H9 (cell line): ENCODE measurements at regions not wholly inside any gene's neighbourhood (a gene's known extent, or its start where the extent isn't known, plus 50 kb on each side); places are given as distances from the start of the nearest gene placed in this dataset.

Experiments used
- DNase-seq: peaks from one replicate; pipeline ENCODE4 v3.0.0-alpha.2; 2017
- H2AFZ ChIP-seq: one replicate; pipeline ENCODE4 v1.6.1; 2013; ENCODE audit warnings: mild to moderate bottlenecking, low read length, control low read depth, moderate library complexity
- H2AK5ac ChIP-seq: 2 replicates; pipeline ENCODE4 v1.6.1; 2013; ENCODE audit warnings: low read length, control low read depth, mixed read lengths; ENCODE audit not compliant: insufficient read length
- H2BK120ac ChIP-seq: one replicate; pipeline ENCODE4 v1.6.1; 2013; ENCODE audit warnings: low read depth, mild to moderate bottlenecking, low read length, control low read depth, inconsistent platforms; ENCODE audit not compliant: poor library complexity, severe bottlenecking
- H2BK12ac ChIP-seq: 2 replicates; pipeline ENCODE4 v1.6.1; 2013; ENCODE audit warnings: low read length, control low read depth, mixed read lengths, low read depth; ENCODE audit not compliant: insufficient read length
- H2BK15ac ChIP-seq: 2 replicates; pipeline ENCODE4 v1.6.1; 2013; ENCODE audit warnings: low read depth, low read length, control low read depth
- H2BK20ac ChIP-seq: one replicate; pipeline ENCODE4 v1.6.1; 2013; ENCODE audit warnings: low read depth, mild to moderate bottlenecking, low read length, control low read depth, inconsistent platforms; ENCODE audit not compliant: poor library complexity, severe bottlenecking
- H2BK5ac ChIP-seq: 2 replicates; pipeline ENCODE4 v1.6.1; 2013; ENCODE audit warnings: low read length, control low read depth, mixed read lengths; ENCODE audit not compliant: insufficient read length
- H3K14ac ChIP-seq: 2 replicates; pipeline ENCODE4 v1.6.1; 2013; ENCODE audit warnings: low read length, control low read depth; ENCODE audit not compliant: insufficient read depth
- H3K18ac ChIP-seq: 2 replicates; pipeline ENCODE4 v1.6.1; 2013; ENCODE audit warnings: low read depth, mild to moderate bottlenecking, mixed read lengths, low read length, control low read depth; ENCODE audit not compliant: insufficient read length
- H3K23ac ChIP-seq: 2 replicates; pipeline ENCODE4 v1.6.1; 2013; ENCODE audit warnings: low read length, control low read depth, mixed read lengths, low read depth; ENCODE audit not compliant: insufficient read length
- H3K23me2 ChIP-seq: 2 replicates; pipeline ENCODE4 v1.6.1; 2013; ENCODE audit warnings: low read depth, mild to moderate bottlenecking, mixed read lengths, low read length, control low read depth; ENCODE audit not compliant: insufficient read length, poor library complexity, severe bottlenecking
- H3K27ac ChIP-seq: 2 replicates; pipeline ENCODE4 v1.5.1; 2013; ENCODE audit warnings: low read length, control low read depth, mixed read lengths, low read depth; ENCODE audit not compliant: insufficient read length
- H3K27me3 ChIP-seq: 2 replicates; pipeline ENCODE4 v1.6.1; 2013; ENCODE audit warnings: low read length, control low read depth, inconsistent platforms; ENCODE audit not compliant: insufficient read depth
- H3K4ac ChIP-seq: 2 replicates; pipeline ENCODE4 v1.6.1; 2013; ENCODE audit warnings: low read depth, mild to moderate bottlenecking, control low read depth, inconsistent platforms, low read length, moderate library complexity
- H3K4me1 ChIP-seq: 2 replicates; pipeline ENCODE4 v1.6.1; 2013; ENCODE audit warnings: low read length, control low read depth, inconsistent platforms; ENCODE audit not compliant: insufficient read depth
- H3K4me2 ChIP-seq: 2 replicates; pipeline ENCODE4 v1.6.1; 2013; ENCODE audit warnings: low read length, control low read depth, mixed read lengths; ENCODE audit not compliant: insufficient read length, insufficient read depth
- H3K56ac ChIP-seq: 2 replicates; pipeline ENCODE4 v1.6.1; 2013; ENCODE audit warnings: low read depth, mild to moderate bottlenecking, mixed read lengths, low read length, control low read depth; ENCODE audit not compliant: insufficient read length
- H3K79me1 ChIP-seq: 2 replicates; pipeline ENCODE4 v1.6.1; 2013; ENCODE audit warnings: low read depth, mild to moderate bottlenecking, moderate library complexity, low read length, control low read depth, inconsistent platforms; ENCODE audit not compliant: insufficient read depth, poor library complexity, severe bottlenecking
- H3K79me2 ChIP-seq: 2 replicates; pipeline ENCODE4 v1.6.1; 2013; ENCODE audit warnings: low read length, control low read depth, inconsistent platforms; ENCODE audit not compliant: insufficient read depth
- H3K9ac ChIP-seq: 2 replicates; pipeline ENCODE4 v1.6.1; 2013; ENCODE audit warnings: low read length, control low read depth, mixed read lengths; ENCODE audit not compliant: insufficient read length; ENCODE audit errors: extremely low read depth
- H3K9me3 ChIP-seq: one replicate; pipeline ENCODE4 v1.6.1; 2013; ENCODE audit warnings: low read depth, low read length, inconsistent platforms; ENCODE audit not compliant: control insufficient read depth
- H3T11ph ChIP-seq: one replicate; pipeline ENCODE4 v1.6.1; 2013; ENCODE audit warnings: mild to moderate bottlenecking, low read length, control low read depth, inconsistent platforms
- H4K20me1 ChIP-seq: one replicate; pipeline ENCODE4 v1.6.1; 2013; ENCODE audit not compliant: control insufficient read depth, insufficient read length, insufficient read depth
- H4K5ac ChIP-seq: 2 replicates; pipeline ENCODE4 v1.6.1; 2013; ENCODE audit warnings: low read depth, mild to moderate bottlenecking, mixed read lengths, low read length, control low read depth; ENCODE audit not compliant: insufficient read length
- H4K8ac ChIP-seq: replicated peaks from 2 replicates; pipeline ENCODE4 v1.6.1; 2013; ENCODE audit warnings: low read length, control low read depth, mixed read lengths, low read depth; ENCODE audit not compliant: insufficient read length
- H4K91ac ChIP-seq: 2 replicates; pipeline ENCODE4 v1.6.1; 2013; ENCODE audit warnings: low read depth, mild to moderate bottlenecking, moderate library complexity, mixed read lengths, low read length, control low read depth; ENCODE audit not compliant: insufficient read length
- H3K27ac Mint-ChIP-seq, 3 experiments: 2 replicates in 2 of 3; 3 replicates in 1 of 3; pipeline ENCODE4 v1.8.0; 2020 to 2021; ENCODE audit warnings: mixed read lengths in 3 of 3, mild to moderate bottlenecking in 1 of 3, moderate library complexity in 1 of 3
- H3K27me3 Mint-ChIP-seq: 2 replicates; pipeline ENCODE4 v1.8.0; 2021; ENCODE audit warnings: low read depth, mild to moderate bottlenecking, moderate library complexity, mixed read lengths
- H3K36me3 Mint-ChIP-seq, 3 experiments: 2 replicates in 2 of 3; 3 replicates in 1 of 3; pipeline ENCODE4 v1.8.0; 2020 to 2021; ENCODE audit warnings: low read depth in 3 of 3, mixed read lengths in 3 of 3; ENCODE audit not compliant: insufficient read depth in 1 of 3
- H3K4me1 Mint-ChIP-seq, 2 experiments: 2 replicates each; pipeline ENCODE4 v1.8.0; 2020; ENCODE audit warnings: mixed read lengths in 2 of 2
- H3K4me3 Mint-ChIP-seq, 2 experiments: 2 replicates in 1 of 2; 3 replicates in 1 of 2; pipeline ENCODE4 v1.8.0; 2020 to 2021; ENCODE audit warnings: mild to moderate bottlenecking in 2 of 2, mixed read lengths in 2 of 2, moderate library complexity in 1 of 2
- H3K9me3 Mint-ChIP-seq, 2 experiments: 2 replicates in 1 of 2; 3 replicates in 1 of 2; pipeline ENCODE4 v1.8.0; 2020; ENCODE audit warnings: mild to moderate bottlenecking in 2 of 2, mixed read lengths in 2 of 2, moderate library complexity in 1 of 2
- WGBS: extraction: QIAGEN DNeasy Blood & Tissue Kit; methylation state at CpG from one replicate; pipeline ENCODE4 v1.1.7; 2013; ENCODE audit warnings: missing lambda C conversion rate, low lambda C conversion rate, mixed read lengths; ENCODE audit not compliant: insufficient read length; ENCODE audit errors: extremely low coverage; 5-methylcytosine and 5-hydroxymethylcytosine counted together
- TF ChIP-seq, protein P1 (sequence below): fragments of 200-600 bp; sonication (generic); conservative IDR thresholded peaks from 3 replicates; pipeline ENCODE4 v1.8.0; 2021; ENCODE audit warnings: antibody characterized with exemption, mild to moderate bottlenecking

DNA sequence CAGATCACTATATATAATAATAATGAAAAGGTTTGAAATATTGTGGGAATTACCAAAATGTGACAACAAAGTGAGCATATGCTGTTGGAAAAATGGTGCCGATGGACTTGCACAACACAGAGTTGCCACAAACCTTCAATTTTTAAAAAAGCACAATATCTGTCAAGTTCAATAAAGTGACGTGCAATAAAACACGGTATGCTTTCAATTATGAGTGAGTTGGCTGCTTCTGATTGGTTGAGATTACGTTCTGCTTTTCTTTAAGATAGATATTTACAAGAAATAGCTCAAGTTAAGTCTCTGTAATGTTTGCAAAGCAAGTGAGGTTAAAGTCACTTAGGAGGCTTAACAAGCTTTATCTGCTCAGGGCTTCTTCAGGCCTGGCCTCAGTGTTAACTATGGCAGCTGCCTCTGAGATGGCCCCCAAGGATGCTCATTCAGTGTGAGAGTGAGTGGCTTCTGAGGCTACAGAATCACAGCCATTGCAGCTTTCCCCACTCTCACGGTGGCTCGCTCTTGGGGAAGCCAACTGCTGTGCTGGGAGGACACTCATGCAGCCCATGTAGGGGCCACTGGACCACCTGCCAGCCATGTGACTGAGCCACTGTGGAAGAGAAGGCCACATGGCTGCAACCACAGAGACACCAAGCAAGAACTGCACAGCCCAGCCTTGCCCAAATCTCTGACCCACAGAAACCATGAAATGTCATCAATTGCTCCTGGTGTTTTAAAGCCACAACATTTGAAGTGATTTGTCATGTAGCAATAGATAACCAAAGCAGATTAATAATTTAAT, 78.3 kb upstream of the TMEM72 start:
- peaks cover 14 to 18% of the 10 kb centered on the region in 2 experiments for H3K4me1 Mint-ChIP-seq

More for the DNA sequence above, 78.3 kb upstream of the TMEM72 start:
- no CpG with 5 or more reads among the region's 6 CpGs for whole genome bisulfite sequencing
- no peak for DNase-seq
- Histone ChIP-seq H3K79me2 (no peaks in the 10 kb centered on the region), H4K5ac (no peak overlapping the region), H3K23me2 (no peaks in the 10 kb centered on the region), H2BK120ac (no peak overlapping the region), H2BK15ac (no peak overlapping the region), H4K20me1 (no peaks in the 10 kb centered on the region), H4K8ac (no peak overlapping the region), H2BK20ac (no peak overlapping the region), H3K4ac (no peak overlapping the region), H3K18ac (no peak overlapping the region), H2BK5ac (no peak overlapping the region), H3K9ac (no peak overlapping the region), H2BK12ac (no peak overlapping the region), H2AFZ (no peak overlapping the region), H3K56ac (no peak overlapping the region), H3K23ac (no peak overlapping the region), H3K79me1 (no peaks in the 10 kb centered on the region), H4K91ac (no peak overlapping the region), H3K27me3 (no peaks in the 10 kb centered on the region), H3T11ph (no peak overlapping the region), H3K4me1 (no peaks in the 10 kb centered on the region), H3K14ac (no peak overlapping the region), H3K27ac (no peak overlapping the region), H3K9me3 (no peaks in the 10 kb centered on the region), H2AK5ac (no peak overlapping the region), H3K4me2 (no peak overlapping the region)
- TF ChIP-seq, protein P1, sequence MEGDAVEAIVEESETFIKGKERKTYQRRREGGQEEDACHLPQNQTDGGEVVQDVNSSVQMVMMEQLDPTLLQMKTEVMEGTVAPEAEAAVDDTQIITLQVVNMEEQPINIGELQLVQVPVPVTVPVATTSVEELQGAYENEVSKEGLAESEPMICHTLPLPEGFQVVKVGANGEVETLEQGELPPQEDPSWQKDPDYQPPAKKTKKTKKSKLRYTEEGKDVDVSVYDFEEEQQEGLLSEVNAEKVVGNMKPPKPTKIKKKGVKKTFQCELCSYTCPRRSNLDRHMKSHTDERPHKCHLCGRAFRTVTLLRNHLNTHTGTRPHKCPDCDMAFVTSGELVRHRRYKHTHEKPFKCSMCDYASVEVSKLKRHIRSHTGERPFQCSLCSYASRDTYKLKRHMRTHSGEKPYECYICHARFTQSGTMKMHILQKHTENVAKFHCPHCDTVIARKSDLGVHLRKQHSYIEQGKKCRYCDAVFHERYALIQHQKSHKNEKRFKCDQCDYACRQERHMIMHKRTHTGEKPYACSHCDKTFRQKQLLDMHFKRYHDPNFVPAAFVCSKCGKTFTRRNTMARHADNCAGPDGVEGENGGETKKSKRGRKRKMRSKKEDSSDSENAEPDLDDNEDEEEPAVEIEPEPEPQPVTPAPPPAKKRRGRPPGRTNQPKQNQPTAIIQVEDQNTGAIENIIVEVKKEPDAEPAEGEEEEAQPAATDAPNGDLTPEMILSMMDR = no peak
- Mint-ChIP-seq H3K36me3 (no peaks in the 10 kb centered on the region), H3K27ac (no peak overlapping the region), H3K27me3 (peaks cover 3% of the 10 kb centered on the region; the same call in 1 of the 2 replicates), H3K4me3 (no peak overlapping the region), H3K9me3 (no peaks in the 10 kb centered on the region)
